NCI-H1417 treated with DMSO at 0.1 percent for 48 hours (cell line): ENCODE measurements at regions not wholly inside any gene's neighbourhood (a gene's known extent, or its start where the extent isn't known, plus 50 kb on each side); places are given as distances from the start of the nearest gene placed in this dataset.
A peak's percentile ranks its signal among the peaks of the same experiment; 100 is the strongest.
"Not testable (repeated sequence)": the region's sequence is repeated elsewhere in the genome, so short reads cannot be mapped to it uniquely, and the experiment has no call there.

Experiments used
- DNase-seq: peaks from one replicate; lab custom pipeline; 2025; lab: John Stamatoyannopoulos, UW

DNA sequence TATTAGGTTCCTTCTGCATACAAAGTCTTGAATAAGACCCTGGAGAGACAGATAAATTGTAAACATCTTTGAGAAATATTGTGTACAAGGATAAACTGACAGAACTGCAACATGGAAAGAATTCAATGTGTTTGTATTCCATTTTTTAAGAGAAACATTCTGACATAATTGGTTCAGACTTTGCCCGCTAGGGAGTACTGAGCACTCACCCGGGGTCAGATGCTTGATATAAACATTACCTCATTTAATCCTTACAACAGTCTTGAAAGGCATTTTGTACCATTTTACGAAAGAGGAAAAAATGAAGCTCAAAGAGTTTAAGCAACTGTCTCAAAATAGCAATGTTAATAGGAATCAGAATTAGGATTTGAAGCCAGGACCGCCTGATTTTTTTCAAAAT, 416.7 kb upstream of the CRIM1 start:
- no peak for DNase-seq

DNA sequence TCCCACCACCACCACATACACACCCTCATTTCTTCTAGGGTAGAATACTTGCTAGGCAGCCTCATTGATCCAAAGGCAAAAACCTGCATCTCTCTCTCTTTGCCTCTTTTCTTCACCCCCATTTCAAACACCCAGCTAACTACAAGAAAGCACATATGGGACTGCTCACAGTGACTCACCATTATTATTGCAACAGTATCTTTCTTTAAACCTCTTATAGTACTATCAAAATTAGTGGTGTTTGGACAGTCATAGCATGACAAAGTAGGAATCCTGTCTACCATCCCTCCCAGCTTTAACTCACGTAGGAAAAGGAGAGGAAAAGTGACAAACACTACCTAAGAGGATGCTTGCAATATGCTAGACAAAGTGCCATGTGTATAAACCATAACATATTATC, 422.5 kb upstream of the CRIM1 start:
- DNase-seq = no peak

DNA sequence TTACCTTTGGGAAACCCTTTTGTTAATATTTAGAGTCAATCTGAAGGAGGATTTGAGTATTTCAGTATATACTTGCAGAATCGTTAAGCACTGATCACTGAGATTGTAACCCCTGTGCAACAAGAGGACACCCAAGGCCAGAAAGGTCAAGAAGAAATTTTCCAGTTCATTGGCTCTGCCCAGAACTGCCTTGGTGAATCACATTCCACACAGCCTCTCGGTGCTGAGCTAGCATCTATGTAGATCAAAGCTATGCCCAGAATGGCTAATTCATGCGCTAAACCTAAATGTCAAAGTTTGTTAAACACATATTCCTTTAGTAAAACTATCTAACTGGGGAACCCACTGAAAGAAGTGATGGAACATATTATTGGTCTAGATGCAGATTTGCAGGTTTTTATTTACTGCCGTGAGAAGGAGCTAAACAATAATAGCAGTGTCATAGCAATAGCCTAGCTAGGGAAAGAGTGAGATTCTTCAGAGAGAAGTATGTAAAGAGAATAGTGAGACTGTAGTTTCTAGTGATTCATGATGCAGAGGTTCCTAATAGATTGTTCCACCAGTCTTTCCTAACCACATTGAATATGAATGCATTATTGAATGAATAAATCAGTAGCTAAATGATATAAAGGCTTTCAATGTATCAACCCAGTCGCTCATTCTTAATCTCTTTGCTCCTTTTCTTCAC, 423.2 kb upstream of the CRIM1 start:
- DNase-seq = no peak

DNA sequence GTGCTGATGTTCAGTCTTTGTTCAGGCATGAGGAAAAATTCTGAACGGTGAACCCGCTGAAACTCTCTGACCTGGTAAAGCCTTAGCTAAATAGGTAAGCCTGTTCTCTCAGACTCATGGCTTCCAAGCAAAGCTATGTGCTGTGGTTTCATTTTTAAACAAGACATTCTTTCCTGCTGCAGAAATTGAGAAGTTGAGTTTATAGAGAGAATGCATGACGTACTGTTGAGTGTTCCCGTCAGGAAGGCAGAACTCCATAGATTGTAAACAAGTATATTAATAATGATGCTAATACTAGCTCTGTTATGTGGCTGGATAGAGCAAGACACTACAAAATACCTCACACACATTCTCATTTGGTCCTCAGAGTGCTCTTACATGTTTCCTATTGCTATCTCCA, 424.0 kb upstream of the CRIM1 start:
- no peak for DNase-seq

DNA sequence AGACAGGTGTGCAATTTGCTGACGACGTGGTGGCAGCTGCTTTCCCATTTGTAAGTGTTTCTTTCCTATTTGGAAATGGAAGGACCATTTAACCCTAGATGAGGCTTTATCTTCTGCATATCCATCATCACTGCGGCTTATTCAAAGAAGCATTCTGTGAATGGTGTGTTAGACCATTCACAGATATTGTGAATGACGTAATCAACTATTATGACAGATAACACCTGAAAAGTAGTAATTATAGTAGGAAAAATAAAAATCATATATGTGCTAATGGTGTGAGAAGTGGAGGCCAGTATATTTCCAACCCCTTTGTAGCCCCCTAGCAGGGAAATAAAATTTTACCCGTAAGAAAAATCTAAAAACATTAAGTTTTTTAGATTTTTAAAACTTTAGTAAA, 424.5 kb upstream of the CRIM1 start:
- no peak for DNase-seq

DNA sequence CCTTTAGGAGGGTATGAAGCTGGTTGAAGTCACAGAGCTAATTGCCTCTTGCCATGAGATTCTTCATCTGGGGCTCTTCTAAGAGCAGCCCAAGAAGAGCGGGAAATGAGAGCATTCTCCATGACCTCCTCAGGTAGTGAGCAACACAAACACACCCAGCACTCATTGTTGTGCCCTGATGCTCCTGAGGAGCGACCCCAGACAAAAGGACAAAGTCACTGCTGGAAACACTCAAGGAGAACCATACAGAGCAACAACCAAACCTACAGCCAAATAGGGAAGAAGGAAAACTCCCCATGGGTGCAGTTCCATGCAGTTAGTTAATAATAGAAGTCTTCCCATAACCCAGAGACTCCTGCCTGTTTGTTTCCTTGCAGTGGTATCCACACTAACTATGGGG, 426.0 kb upstream of the CRIM1 start:
- DNase-seq = no peak

DNA sequence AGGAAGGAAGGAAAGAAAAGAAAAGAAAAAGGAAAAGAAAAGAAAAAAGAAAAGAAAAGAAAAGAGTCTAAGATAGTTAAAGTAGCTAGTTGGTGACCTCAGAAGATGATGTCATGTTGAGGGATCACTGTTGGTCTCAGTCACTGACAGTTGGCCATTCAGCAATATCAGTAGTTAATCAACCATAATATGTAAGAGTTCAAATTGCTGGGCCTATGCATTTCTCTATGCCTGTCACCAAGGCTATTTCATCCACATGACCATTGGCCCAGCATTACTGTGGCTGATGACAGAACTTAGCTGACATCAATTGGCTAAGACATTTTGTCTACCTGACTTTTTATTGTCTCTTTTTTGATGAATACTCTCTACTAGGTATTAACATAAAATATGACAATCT, 435.5 kb upstream of the CRIM1 start:
- no peak for DNase-seq

DNA sequence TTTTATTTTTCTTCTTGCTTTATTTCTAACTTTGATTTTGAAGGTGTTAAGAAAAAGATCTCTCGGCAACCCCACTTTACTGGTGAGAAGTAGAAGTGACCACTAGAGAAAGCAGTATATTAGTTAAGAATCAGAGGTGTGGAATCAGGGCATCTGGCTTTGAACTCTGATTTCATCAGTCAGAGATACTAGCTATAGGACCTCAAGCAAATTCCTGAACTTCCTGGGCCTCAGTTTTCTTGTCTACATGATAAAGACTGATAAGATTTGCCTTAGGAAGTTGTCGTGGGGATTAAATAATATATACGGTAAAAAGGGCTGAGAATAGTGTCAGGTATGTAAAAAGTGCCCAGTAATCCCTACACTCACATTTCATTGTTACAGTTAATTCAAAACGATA, 440.3 kb upstream of the CRIM1 start:
- no peak for DNase-seq

DNA sequence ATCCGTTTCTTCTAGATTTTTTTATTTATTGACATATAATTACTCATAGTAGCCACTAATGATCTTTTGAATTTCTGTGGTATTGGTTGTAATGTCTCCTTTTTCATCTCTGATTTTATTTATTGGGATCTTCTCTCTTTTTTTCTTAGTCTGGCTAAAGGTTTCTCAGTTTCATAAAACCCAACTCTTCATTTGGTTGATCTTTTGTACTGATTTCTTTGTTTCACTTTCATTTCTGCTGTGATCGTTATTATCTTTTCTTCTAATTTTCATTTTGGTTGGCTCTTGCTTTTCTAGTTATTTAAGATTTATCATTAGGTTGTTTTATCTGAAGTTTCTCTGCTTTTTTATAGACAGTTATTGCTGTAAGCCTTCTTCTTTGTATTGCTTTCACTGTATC, 463.6 kb upstream of the CRIM1 start:
- DNase-seq = no peak

DNA sequence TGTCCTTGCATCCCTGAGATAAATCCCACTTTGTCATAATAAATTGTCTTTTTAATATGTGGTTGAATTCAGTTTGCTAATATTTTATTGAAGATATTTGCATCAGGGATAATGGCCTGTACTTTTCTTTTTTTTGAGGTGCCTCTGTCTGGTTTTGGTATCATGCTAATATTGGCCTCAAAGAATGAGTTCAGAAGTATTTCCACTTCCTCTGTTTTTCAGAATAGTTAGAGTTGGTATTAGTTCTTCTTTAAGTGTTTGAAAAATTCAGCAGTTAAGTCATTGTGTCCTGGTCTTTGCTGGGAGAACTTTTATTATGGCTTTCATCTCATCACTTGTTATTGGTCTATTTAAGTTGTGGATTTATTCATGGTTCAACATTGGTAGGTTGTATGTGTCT, 464.1 kb upstream of the CRIM1 start:
- DNase-seq = no peak

DNA sequence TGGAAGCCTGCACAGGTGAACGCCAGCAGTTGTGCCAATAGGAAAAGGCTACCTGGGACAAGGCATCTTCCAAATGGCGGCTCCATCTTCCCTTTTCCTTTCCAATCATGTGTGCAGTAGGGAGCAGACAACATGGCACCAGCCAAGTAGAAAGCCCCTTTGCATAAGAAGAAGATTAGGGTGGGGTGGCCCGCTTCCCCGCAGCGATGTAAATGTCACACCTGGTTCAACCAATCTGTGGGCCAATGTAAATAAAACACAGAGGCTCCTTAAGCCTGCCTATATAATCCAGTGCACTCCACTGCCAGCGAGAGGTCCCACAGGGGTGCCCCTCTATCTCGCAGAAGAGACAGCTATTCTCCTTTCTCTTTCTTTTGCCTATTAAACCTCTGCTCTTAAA, 468.4 kb upstream of the CRIM1 start:
- DNase-seq = no peak

DNA sequence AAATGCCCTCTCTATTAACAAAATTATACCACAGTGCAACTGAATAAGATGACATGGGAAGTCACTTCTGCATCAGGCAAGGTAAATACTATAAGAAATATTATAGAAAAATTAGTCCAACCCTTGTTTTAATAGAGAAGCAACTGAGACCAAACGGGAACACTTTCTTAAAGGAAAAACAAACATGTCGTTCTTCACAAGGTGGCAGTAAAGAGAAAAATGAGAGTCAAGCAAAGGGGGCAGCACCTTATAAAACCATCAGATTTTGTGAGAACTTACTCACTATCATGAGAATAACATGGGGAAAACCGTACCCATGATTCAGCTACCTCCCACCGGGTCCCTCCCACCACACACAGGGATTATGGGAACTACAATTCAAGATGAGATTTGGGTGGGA, 481.7 kb upstream of the CRIM1 start:
- no peak for DNase-seq

DNA sequence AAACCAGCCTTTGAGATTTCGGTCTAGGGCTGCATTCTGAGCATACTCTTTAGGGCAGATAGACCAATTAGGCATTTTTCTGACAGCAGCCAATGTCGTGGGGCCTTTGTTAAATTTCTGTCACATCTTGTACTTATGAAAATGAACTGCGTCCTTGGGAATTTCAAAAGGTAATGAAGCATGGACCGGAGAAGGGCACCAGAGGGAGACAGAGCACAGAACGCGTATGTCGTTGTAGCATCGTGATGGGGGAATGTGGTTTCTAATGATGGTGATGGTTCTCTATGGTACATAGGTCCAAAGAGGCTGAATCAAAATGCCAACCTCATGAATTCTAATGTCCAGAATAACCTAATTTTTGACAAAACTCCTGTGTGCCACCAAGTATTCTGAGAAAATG, 483.9 kb upstream of the CRIM1 start:
- DNase-seq = no peak

DNA sequence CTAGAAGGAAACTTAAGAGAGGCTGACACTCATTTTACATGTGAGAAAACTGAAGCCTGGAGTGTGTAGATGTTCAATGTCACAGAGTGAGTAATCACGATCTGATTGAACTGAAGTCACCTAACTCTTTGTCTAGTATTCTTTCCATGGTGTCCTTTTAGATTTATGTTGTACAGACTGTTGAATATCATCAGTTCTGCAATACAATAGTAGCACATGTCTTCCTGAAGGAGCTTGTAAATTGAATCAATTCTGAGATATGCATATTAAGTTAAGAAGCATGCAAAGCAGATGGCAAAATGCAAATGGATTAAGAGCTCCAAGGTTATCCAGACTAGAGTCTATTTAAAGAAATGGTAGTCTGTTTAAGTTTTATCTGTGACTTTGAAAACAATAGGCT, 484.9 kb upstream of the CRIM1 start:
- no peak for DNase-seq

DNA sequence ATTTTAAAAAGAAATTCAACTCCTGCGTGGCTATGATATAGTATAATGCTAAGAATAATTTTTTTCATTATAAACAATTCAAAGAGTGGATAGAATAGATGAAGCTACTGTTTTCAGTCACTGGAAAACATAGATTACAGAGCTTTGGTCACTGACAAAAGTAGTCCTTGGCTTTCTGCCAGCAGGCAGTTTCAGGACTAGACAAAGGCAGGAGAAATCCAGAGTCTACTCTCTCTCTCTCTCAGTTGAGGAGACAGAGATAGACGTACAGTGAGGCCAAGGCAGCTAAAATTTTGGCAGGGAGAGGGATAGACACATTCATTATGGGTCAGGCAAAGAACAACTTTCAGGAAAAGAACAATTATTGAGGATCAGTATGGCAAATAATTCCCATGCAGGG, 491.4 kb upstream of the CRIM1 start:
- DNase-seq = no peak

DNA sequence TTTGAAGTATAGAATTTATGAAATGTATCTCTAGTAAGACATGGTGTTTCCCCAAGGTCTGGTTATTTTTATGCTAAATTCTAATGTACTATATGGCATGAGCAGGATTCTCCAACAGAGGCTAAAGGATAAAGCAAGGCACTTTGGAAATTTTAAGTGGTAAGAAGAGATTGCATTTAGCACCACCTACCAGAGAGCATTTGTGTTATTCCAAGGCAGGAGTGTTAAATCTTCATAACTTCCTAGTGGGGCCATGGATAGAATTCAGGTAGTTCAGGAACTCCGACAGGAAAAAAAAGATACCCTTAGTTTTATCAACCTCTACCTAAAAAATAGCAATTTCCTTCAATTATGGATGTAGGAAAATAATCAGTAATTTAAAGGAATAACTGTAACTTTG, 497.4 kb upstream of the CRIM1 start:
- no peak for DNase-seq

DNA sequence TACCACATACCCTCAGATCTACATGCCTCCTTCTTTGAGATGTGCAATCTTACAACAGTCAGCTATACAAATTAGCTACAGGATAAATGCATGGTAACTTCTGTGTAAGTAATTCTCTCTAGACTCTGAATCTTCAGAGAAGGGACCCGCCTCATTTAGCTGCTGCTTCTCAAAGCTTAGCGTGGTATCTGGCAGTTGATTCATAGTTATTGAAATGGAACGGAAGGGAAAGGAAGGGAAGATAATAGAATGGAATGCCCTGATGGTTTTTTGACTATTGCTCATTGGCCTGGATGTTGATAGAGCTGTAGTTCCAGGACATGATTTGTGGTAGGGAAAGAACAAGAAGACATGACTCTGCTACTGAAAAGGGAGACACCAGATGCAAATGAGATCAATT, 498.1 kb upstream of the CRIM1 start:
- no peak for DNase-seq

DNA sequence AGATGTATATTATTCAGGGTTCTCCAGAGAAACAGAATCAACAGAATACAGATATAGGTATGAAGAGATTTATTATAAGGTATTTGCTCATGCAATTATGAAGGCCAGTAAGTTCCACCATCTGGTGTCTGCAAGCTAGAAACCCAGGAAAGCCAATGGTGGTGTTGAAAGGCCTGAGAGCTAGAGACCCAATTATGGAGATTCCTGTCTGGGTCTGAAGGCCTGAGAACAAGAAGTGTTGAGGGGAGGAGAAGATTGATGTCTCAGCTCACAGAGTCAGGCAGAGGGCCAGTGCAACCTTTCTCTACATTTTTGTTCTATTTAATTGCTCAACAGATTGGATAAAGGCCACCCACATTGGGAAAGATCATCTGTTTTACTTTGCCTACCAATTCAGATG, 524.2 kb upstream of the CRIM1 start:
- no peak for DNase-seq

DNA sequence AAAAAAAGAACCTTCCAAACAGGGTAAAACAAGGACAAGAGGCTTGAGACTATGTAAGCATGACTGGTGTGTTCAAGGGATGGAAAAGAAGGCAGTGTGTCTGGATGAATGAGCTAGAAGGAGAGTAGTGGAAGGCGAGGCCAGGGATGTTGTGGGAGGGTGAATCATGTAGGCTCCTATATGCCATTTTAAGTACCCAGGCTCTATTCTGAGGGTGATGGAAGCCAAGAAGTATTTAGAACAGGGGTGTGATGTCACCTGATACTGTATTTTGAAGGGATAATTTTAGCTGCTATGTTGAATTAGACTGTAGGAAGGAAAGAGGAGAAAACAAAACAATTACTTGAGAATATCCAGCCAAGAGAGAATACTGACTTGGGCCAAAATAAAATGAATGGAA, 524.7 kb upstream of the CRIM1 start:
- no peak for DNase-seq

DNA sequence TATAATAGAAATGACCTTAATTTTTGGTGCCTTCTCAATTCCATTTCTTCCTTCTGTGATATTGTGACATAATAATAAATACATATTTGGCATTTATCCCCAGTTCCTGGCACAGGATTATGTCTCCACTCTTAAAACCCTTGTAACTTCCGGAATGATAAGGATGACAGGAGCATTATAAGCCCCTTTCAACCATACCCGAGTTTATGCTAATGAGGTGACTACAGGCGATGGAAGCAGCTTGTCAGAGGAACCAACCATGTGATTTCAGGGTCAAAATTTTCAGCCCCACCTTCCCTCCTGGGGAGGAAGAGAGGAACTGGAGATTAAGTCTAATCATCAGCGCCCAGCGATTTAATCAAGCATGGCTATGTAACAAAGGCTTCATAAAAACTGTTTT, 528.5 kb upstream of the CRIM1 start:
- DNase-seq = no peak

DNA sequence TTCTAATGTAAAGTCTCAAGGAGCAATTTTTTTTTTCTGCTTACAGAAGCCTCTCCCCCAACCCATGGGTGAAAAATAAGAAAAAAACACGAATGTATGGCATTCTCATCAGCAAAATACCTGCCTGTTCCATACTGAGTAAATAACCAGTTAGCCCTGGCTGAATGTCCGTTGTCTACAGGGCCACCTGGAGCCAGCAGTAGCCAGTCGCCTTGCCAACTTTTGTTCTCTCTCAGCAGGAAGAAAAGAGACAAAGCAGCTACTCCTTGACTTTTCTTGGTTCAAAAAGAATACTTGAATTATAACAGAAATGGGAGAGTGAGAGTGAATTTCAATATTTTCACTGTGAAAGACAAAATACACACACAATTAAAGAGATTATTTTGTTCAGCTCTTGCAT, 532.9 kb upstream of the CRIM1 start:
- DNase-seq = peak; percentile 3

DNA sequence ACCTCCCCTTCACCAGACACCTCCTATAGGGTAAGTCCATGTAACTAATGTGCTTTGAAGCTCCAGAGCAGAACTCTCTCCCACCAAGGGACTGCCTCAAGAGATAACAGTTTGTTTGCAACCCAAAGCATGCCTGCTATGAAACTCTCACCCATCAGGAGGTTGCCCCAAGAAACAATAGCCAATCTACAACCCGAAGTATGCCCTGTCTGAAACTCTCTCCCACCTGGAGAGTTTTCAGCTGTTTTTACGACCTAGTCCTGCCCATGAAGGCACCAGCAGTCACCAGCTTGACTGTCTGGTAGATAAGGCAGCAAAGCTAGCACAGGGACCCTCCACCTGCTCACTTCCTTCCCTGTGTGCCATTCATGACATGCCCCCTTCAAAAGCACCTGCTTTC, 533.9 kb upstream of the CRIM1 start:
- DNase-seq = no peak

DNA sequence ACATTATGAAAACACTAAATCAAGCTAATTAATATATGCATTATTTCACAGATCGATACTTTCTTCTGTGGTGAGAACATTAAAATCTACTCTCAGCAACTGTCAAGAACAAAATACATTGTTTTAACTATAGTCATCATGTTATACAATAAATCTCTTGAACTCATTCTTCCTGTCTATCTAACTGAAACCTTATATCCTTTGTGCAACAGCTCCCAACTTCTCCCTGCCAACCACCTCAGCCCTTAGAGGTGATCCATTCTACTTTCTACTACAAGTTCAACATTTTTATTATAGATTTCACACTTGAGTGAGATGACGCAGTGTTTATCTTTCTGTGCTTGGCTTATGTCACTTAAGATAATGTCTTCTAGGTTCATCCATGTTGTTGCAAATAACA, 535.2 kb upstream of the CRIM1 start:
- no peak for DNase-seq

DNA sequence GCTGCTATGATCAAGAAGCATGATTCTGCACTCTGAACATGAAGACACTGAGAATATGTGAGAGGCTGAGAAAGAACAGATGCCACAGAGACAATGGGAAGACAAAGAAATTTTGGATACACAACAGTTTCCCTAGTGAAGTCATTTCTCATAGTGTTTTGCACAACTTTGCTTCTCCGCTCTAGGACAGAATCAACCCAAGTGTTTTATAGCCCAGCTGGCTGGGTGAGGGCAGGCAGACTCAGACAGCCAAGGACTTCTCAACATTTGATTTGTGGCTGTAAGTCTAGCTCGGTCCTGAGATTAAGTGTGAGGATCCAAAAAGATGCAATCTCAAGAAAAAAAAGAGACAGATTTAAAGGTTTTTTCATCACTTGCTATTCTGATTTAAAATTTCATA, 536.5 kb upstream of the CRIM1 start:
- no peak for DNase-seq

DNA sequence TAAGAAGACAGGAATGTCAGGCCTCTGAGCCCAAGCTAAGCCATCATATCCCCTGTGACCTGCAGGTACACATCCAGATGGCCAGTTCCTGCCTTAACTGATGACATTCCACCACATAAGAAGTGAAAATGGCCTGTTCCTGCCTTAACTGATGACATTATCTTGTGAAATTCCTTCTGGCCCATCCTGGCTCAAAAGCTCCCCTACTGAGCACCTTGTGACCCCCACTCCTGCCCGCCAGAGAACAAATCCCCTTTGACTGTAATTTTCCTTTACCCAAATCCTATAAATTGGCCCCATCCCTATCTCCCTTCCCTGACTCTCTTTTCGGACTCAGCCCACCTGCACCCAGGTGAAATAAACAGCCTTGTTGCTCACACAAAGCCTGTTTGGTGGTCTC, 537.2 kb upstream of the CRIM1 start:
- not testable (repeated sequence) for DNase-seq
